ENCODE measurements at regions not wholly inside any gene's neighbourhood (a gene's known extent, or its start where the extent isn't known, plus 50 kb on each side); places are given as distances from the start of the nearest gene placed in this dataset.

GRCh38 chr1:229105109-229105508, 165.8 kb upstream of the RAB4A start:
- Histone ChIP-seq H3K4me3 (ENCODE audit: low read depth in 2 of 2, low read length in 2 of 2) (no peak overlapping the region), H3K36me3 (ENCODE audit: control insufficient read depth, insufficient read depth, low read length) (no peaks in the 10 kb centered on the region), H3K27ac (ENCODE audit: low read length) (no peak overlapping the region), H3K27me3 (ENCODE audit: control insufficient read depth, insufficient read depth, low read length) (peaks cover 11% of the 10 kb centered on the region), H3K4me1 (ENCODE audit: control insufficient read depth, insufficient read depth, low read length) (no peaks in the 10 kb centered on the region), H3K9me3 (ENCODE audit: control insufficient read depth, insufficient read depth, low read depth, low read length) (no peaks in the 10 kb centered on the region)
- intact Hi-C loops (cut with micrococcal nuclease; ENCODE audit: unreplicated experiment) (no loop called here), in situ Hi-C loops (cut with HindIII; ENCODE audit: low pct_unique_long_range_greater_than_20kb, low sequenced_read_pairs) (no loop called here)
- no peak for TF ChIP-seq POLR2AphosphoS5 (IDR thresholded peaks at IDR 0.05; ENCODE audit: low read depth, low read length)
- TF ChIP-seq CTCF (IDR thresholded peaks at IDR 0.05): no peak
- TF ChIP-seq REST (IDR thresholded peaks at IDR 0.05; ENCODE audit: insufficient read depth in 1 of 2, low read depth in 2 of 2, low read length in 1 of 2): no peak
- TF ChIP-seq SIN3A (IDR thresholded peaks at IDR 0.05; ENCODE audit: borderline replicate concordance, insufficient read depth, low read depth, low read length): no peak
- no peak for TF ChIP-seq TCF7L2 (IDR thresholded peaks at IDR 0.05; ENCODE audit: low read depth, low read length)
- DNase-seq (ENCODE audit: low read depth, low spot score): no peak
- no peak for ATAC-seq
- POLR2A ChIA-PET: no interaction called here
- CTCF ChIA-PET: no interaction called here
- no TSS peak for BruUV-seq (replicated peaks)

- TF ChIP-seq CTCF (IDR thresholded peaks at IDR 0.05) (no peak), SIN3A (IDR thresholded peaks at IDR 0.05; ENCODE audit: borderline replicate concordance, insufficient read depth, low read depth, low read length) (no peak), POLR2AphosphoS5 (IDR thresholded peaks at IDR 0.05; ENCODE audit: low read depth, low read length) (no peak), TCF7L2 (IDR thresholded peaks at IDR 0.05; ENCODE audit: low read depth, low read length) (no peak), REST (IDR thresholded peaks at IDR 0.05; ENCODE audit: insufficient read depth in 1 of 2, low read depth in 2 of 2, low read length in 1 of 2) (no peak)
- peaks cover 11% of the 10 kb centered on the region for H3K27me3 ChIP-seq (ENCODE audit: control insufficient read depth, insufficient read depth, low read length)
- intact Hi-C loops (cut with micrococcal nuclease; ENCODE audit: unreplicated experiment): no loop called here
- ATAC-seq (no peak), DNase-seq (ENCODE audit: low read depth, low spot score) (no peak)
- ChIA-PET POLR2A (no interaction called here), CTCF (interaction anchor here (0.6 kb wide), 1 partner anchor 62 kb away, joined by 3 read pairs; no protein-coding TSS in a partner anchor)
- H3K9me3 ChIP-seq (ENCODE audit: control insufficient read depth, insufficient read depth, low read depth, low read length): no peaks in the 10 kb centered on the region
- in situ Hi-C loops (cut with HindIII; ENCODE audit: low pct_unique_long_range_greater_than_20kb, low sequenced_read_pairs): no loop called here
- H3K4me3 ChIP-seq (ENCODE audit: low read depth in 2 of 2, low read length in 2 of 2): no peak overlapping the region
- no peaks in the 10 kb centered on the region for H3K4me1 ChIP-seq (ENCODE audit: control insufficient read depth, insufficient read depth, low read length)
- BruUV-seq (replicated peaks): no TSS peak
- H3K36me3 ChIP-seq (ENCODE audit: control insufficient read depth, insufficient read depth, low read length): no peaks in the 10 kb centered on the region
- no peak overlapping the region for H3K27ac ChIP-seq (ENCODE audit: low read length)
Measured at GRCh38 chr1:229105822-229106525, 164.9 kb upstream of the RAB4A start.

All from Panc1 (cell line).